ENCODE measurements at regions not wholly inside any gene's neighbourhood (a gene's known extent, or its start where the extent isn't known, plus 50 kb on each side); places are given as distances from the start of the nearest gene placed in this dataset.

GRCh38 chr15:68512052-68512451 is 66.7 kb upstream of the CORO2B start:
- DNase-seq (ENCODE audit: insufficient read length): no peak
- FAIRE-seq: no peak
- no peak for TF ChIP-seq POLR2AphosphoS5 (IDR thresholded peaks at IDR 0.05; ENCODE audit: low read depth, low read length)
- TF ChIP-seq TAF1 (IDR thresholded peaks at IDR 0.05; ENCODE audit: borderline replicate concordance, low read depth, low read length): no peak
- no peak for TF ChIP-seq POLR2A (IDR thresholded peaks at IDR 0.05; ENCODE audit: low read depth, low read length)

GRCh38 chr15:68512598-68512997 is 66.2 kb upstream of the CORO2B start:
- no peak for TF ChIP-seq POLR2A (IDR thresholded peaks at IDR 0.05; ENCODE audit: low read depth, low read length)
- no peak for TF ChIP-seq POLR2AphosphoS5 (IDR thresholded peaks at IDR 0.05; ENCODE audit: low read depth, low read length)
- no peak for TF ChIP-seq TAF1 (IDR thresholded peaks at IDR 0.05; ENCODE audit: borderline replicate concordance, low read depth, low read length)
- FAIRE-seq: no peak

DNA sequence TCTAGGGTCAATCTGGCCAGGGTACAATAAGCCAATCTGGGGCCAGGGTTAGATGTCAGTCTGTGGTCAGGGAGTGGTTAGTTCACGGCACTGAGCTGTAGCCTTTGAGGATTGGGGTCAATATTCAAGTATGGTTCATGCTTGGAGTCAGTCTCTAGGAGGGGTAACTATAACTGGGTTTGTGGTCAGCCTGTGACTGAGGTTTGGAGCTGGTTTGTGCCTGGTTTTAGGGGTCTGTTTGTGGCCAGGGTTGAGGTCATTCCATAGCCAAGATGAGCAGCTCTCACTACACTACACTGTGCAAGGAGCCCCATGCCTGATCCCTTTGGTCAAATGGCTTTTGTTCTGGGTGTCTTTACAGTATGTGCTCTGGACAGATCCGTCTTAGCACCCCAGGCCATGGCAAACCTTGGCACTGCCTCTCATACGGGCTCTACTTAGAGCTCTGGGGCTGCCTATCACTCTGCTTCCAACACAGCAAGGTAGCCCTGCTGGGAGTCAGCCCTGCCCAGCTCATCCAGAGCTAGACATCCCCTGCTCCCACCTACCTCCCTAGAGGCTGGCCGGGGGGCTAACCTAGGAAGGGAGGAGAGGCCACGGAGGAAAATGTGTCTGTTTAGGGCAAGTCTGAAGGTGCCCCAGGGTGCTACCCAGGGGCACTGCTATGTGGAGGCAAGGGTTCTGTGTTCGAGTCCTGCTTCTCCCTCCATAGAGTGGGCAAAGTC is 63.3 kb upstream of the CORO2B start:
- DNase-seq (ENCODE audit: insufficient read length): no peak
- no peak for TF ChIP-seq TAF1 (IDR thresholded peaks at IDR 0.05; ENCODE audit: borderline replicate concordance, low read depth, low read length)
- no peak for TF ChIP-seq POLR2A (IDR thresholded peaks at IDR 0.05; ENCODE audit: low read depth, low read length)
- TF ChIP-seq POLR2AphosphoS5 (IDR thresholded peaks at IDR 0.05; ENCODE audit: low read depth, low read length): no peak
- no peak for FAIRE-seq

More at GRCh38 chr15:68512598-68512997, 66.2 kb upstream of the CORO2B start:
- DNase-seq (ENCODE audit: insufficient read length): no peak

- TF ChIP-seq POLR2A (IDR thresholded peaks at IDR 0.05; ENCODE audit: low read depth, low read length): no peak
- TF ChIP-seq POLR2AphosphoS5 (IDR thresholded peaks at IDR 0.05; ENCODE audit: low read depth, low read length): no peak
- no peak for TF ChIP-seq TAF1 (IDR thresholded peaks at IDR 0.05; ENCODE audit: borderline replicate concordance, low read depth, low read length)
- FAIRE-seq: no peak
- DNase-seq (ENCODE audit: insufficient read length): no peak
Measured at GRCh38 chr15:68517285-68517761, 61.5 kb upstream of the CORO2B start.

DNA sequence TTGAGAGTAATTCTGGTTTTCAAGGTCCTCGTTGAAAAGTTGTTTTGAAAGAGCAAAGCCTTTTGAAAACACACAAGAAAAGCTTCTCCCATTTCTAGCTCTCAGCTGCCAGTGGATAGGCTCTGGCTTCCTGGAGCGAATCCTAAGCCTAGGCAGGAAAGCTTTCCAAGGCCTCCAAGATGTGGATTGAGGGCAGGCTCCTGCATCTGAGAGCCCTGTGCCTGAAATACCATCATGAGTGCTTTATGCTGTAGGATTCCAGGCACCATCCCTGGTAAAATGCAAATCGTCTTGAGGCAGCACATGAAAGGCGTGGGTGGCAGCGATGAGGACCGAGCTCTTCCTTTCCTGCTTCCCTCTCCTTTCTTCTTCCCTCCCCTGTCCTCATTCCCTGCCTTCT is 60.7 kb upstream of the CORO2B start:
- TF ChIP-seq POLR2AphosphoS5 (IDR thresholded peaks at IDR 0.05; ENCODE audit: low read depth, low read length) (no peak), POLR2A (IDR thresholded peaks at IDR 0.05; ENCODE audit: low read depth, low read length) (no peak), TAF1 (IDR thresholded peaks at IDR 0.05; ENCODE audit: borderline replicate concordance, low read depth, low read length) (no peak)
- no peak for DNase-seq (ENCODE audit: insufficient read length)
- no peak for FAIRE-seq

- no peak for FAIRE-seq
- no peak for DNase-seq (ENCODE audit: insufficient read length)
- TF ChIP-seq POLR2A (IDR thresholded peaks at IDR 0.05; ENCODE audit: low read depth, low read length) (no peak), TAF1 (IDR thresholded peaks at IDR 0.05; ENCODE audit: borderline replicate concordance, low read depth, low read length) (no peak), POLR2AphosphoS5 (IDR thresholded peaks at IDR 0.05; ENCODE audit: low read depth, low read length) (no peak)
Measured at GRCh38 chr15:68518785-68519430, 59.9 kb upstream of the CORO2B start.

DNA sequence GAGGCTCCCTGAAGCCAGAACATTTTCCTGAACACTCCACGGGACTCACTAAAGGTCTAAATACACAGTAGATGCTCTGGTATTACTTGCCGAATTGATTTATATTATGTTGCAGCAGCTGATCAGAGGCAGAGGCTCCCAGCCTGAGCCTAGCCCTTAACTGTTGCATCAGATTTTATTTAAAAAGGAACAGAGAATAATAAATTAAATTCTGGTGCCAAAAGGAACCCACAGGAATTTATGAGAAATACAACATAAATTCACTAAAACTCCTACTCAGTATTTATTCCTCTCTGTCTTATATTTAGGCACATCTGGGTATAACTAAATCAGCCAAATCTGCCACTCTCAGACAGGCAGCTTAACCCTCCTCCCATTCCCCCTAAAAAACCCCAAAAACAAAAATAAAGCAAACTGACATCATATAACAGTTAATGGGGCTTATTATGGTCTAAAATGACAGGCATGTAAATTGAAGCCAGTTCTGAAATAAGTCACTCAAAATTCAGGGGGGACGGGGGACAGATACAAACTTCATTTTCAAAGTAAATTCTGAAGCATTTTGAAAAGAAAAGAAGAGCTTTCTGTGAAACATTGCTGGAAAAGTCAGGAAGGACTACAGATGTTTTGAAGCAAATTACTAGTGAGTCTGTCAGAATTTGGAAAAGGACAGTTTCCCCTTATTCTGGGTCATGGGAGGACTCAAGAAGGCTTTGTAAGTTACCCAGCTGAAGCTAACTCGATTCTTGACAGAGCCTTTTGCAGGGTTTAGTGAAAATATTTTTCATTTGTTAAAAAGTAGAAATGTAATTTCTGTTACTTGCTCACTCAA is 53.8 kb upstream of the CORO2B start:
- DNase-seq (ENCODE audit: insufficient read length): no peak
- FAIRE-seq: peak; percentile 76
- no peak for TF ChIP-seq POLR2A (IDR thresholded peaks at IDR 0.05; ENCODE audit: low read depth, low read length)
- no peak for TF ChIP-seq TAF1 (IDR thresholded peaks at IDR 0.05; ENCODE audit: borderline replicate concordance, low read depth, low read length)
- no peak for TF ChIP-seq POLR2AphosphoS5 (IDR thresholded peaks at IDR 0.05; ENCODE audit: low read depth, low read length)

- FAIRE-seq (peak; percentile 68), DNase-seq (ENCODE audit: insufficient read length) (no peak)
- TF ChIP-seq TAF1 (IDR thresholded peaks at IDR 0.05; ENCODE audit: borderline replicate concordance, low read depth, low read length) (no peak), POLR2A (IDR thresholded peaks at IDR 0.05; ENCODE audit: low read depth, low read length) (no peak)
Measured at GRCh38 chr15:68525815-68526214, 53.0 kb upstream of the CORO2B start.

GRCh38 chr15:68526269-68526668 is 52.5 kb upstream of the CORO2B start:
- FAIRE-seq: peak; percentile 70

GRCh38 chr15:68526784-68527183 is 52.0 kb upstream of the CORO2B start:
- TF ChIP-seq POLR2A (IDR thresholded peaks at IDR 0.05; ENCODE audit: low read depth, low read length) (no peak), POLR2AphosphoS5 (IDR thresholded peaks at IDR 0.05; ENCODE audit: low read depth, low read length) (no peak), TAF1 (IDR thresholded peaks at IDR 0.05; ENCODE audit: borderline replicate concordance, low read depth, low read length) (no peak)
- FAIRE-seq: peak; percentile 69
- no peak for DNase-seq (ENCODE audit: insufficient read length)

More at GRCh38 chr15:68526269-68526668, 52.5 kb upstream of the CORO2B start:
- no peak for DNase-seq (ENCODE audit: insufficient read length)
- no peak for TF ChIP-seq POLR2A (IDR thresholded peaks at IDR 0.05; ENCODE audit: low read depth, low read length)
- no peak for TF ChIP-seq POLR2AphosphoS5 (IDR thresholded peaks at IDR 0.05; ENCODE audit: low read depth, low read length)
- TF ChIP-seq TAF1 (IDR thresholded peaks at IDR 0.05; ENCODE audit: borderline replicate concordance, low read depth, low read length): no peak

DNA sequence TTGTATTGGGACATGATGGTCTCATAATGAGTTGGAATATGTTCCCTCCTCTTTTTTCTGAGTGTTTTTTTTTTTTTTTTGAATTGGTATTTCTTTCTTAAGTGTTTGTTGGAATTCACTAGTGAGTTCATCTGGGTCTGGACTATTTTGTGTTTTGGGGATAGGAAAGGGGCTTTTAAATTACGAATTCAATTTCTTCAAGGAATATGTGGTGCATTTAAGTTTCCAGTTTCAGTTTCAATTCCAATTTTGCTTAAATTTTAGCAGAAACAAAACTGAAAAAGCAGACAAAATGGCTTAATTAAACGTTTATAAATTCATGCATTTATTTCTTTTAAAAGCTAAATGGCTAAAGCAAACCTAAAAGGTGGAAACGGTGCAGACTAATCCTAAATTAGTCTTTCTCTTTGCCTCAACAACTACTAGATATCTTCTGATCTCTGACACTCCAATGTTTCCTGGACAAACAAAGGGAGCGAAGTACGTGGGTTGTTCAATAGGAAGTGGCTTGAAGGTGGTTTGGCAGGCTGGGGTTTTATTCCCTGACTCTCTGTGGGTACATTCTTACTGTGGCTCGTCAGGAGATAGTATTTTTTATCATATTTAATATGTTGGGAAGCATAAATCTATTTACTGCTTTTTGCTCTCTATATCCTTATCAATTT is 50.0 kb upstream of the CORO2B start:
- TF ChIP-seq POLR2A (IDR thresholded peaks at IDR 0.05; ENCODE audit: low read depth, low read length) (no peak), POLR2AphosphoS5 (IDR thresholded peaks at IDR 0.05; ENCODE audit: low read depth, low read length) (no peak), TAF1 (IDR thresholded peaks at IDR 0.05; ENCODE audit: borderline replicate concordance, low read depth, low read length) (no peak)
- DNase-seq (ENCODE audit: insufficient read length) (no peak), FAIRE-seq (no peak)

All from GM12892 (cell line).